ENCODE measurements at regions not wholly inside any gene's neighbourhood (a gene's known extent, or its start where the extent isn't known, plus 50 kb on each side); places are given as distances from the start of the nearest gene placed in this dataset.

DNA sequence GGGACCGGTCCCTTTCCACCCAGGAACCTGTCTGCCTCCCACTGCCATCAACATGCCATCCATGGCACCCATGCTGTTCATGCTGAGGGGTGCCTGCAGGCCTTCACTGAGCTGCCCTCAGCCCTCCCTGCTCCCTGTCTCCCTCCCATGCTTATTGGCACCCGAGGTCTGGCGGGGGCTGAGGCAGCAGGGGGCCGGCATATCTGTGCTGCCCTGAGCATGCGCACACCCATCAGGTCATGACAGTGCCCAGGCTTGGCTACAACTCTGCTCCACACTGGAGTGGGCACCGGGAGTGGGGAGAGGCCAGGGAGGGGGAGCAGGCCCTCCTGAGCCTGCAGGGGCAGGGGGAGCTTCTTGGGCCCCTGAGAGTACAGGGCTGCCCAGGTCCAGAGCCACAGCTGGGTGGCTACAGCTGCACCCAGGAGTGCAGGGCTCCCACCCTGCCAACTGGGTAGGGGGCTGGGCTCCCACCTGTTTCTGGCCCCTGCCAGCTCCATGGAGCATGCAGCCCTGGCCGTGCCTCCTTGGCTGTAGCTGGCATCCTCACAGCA is 395.8 kb upstream of the DMD start:
- TF ChIP-seq CTCF (IDR thresholded peaks at IDR 0.05; ENCODE audit: insufficient read depth, low read length, severe bottlenecking): no peak
- H3K4me3 ChIP-seq (ENCODE audit: low read depth, low read length): no peak overlapping the region
- DNase-seq (ENCODE audit: low read depth) (no peak), FAIRE-seq (no peak)
- H3K36me3 ChIP-seq (ENCODE audit: control insufficient read depth, insufficient read depth, low read length): no peaks in the 10 kb centered on the region
- no peaks in the 10 kb centered on the region for H3K27me3 ChIP-seq (ENCODE audit: control insufficient read depth, insufficient read depth, low read length)

DNA sequence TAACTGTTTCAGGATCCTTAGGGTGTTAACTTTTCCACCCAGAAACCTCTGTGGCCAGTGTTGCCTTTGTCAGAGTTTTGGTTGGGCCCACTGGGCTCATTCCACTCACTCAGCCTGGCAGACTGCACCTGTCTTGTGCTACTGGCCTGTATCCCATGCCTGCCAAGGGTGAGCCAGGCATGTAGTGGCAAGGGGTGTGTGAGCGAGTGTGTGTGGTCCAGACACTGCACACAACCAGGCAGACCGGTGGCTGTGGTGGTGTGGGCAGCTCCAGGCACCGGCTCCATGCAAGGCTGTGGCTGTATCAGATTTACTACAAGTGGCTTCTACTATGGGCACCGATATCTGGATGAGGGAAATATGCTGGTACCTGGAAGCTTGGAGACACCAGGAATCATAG is 394.6 kb upstream of the DMD start:
- no peak for TF ChIP-seq CTCF (IDR thresholded peaks at IDR 0.05; ENCODE audit: insufficient read depth, low read length, severe bottlenecking)
- DNase-seq (ENCODE audit: low read depth) (no peak), FAIRE-seq (no peak)
- no peaks in the 10 kb centered on the region for H3K27me3 ChIP-seq (ENCODE audit: control insufficient read depth, insufficient read depth, low read length)
- no peak overlapping the region for H3K4me3 ChIP-seq (ENCODE audit: low read depth, low read length)
- H3K36me3 ChIP-seq (ENCODE audit: control insufficient read depth, insufficient read depth, low read length): no peaks in the 10 kb centered on the region

GRCh38 chrX:33592396-33592795 is 381.0 kb upstream of the DMD start:
- H3K27me3 ChIP-seq (ENCODE audit: control insufficient read depth, insufficient read depth, low read length): no peaks in the 10 kb centered on the region
- DNase-seq (ENCODE audit: low read depth) (no peak), FAIRE-seq (no peak)
- TF ChIP-seq CTCF (IDR thresholded peaks at IDR 0.05; ENCODE audit: insufficient read depth, low read length, severe bottlenecking): no peak
- H3K36me3 ChIP-seq (ENCODE audit: control insufficient read depth, insufficient read depth, low read length): no peaks in the 10 kb centered on the region
- no peak overlapping the region for H3K4me3 ChIP-seq (ENCODE audit: low read depth, low read length)

DNA sequence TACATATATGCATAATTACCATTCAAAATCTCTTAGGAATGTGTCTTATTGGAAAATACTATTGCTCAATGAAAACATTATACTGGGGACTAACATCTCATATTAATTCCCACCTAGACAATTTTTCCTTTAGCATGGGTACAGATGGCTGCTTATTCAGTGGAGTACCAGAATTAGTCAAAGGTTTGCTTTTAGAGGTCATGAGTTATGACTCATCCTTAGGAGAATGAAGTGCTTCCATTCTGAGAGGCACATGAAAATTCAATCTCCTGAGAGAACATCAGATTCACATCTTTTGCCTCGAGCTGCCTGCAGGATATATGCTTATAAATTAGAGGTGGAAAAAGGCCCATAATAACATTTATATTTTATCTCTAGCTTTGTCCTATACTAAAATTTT is 378.0 kb upstream of the DMD start:
- Histone ChIP-seq H3K4me3 (ENCODE audit: low read depth, low read length) (no peak overlapping the region), H3K36me3 (ENCODE audit: control insufficient read depth, insufficient read depth, low read length) (no peaks in the 10 kb centered on the region), H3K27me3 (ENCODE audit: control insufficient read depth, insufficient read depth, low read length) (no peaks in the 10 kb centered on the region)
- no peak for TF ChIP-seq CTCF (IDR thresholded peaks at IDR 0.05; ENCODE audit: insufficient read depth, low read length, severe bottlenecking)
- DNase-seq (ENCODE audit: low read depth) (peak; percentile 1), FAIRE-seq (no peak)

DNA sequence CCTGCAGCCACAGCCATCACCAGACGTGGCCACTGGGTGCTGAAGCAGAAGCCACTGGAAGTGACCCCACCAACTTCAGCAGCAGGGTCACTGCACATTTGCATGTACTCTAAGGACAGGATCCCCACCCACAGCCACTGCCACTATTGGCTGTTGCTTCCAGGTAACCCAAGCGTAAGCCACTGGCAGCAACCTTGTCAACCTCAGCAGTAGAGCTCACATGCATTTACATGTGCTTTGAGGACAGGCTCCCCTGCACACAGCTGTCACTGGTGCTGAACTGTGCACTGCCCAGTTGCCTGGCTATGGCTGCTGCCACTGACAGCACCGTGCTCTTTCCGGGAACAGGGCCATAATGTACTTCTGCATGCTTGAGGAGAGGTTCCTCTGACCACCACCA is 332.4 kb upstream of the DMD start:
- FAIRE-seq: no peak
- H3K36me3 ChIP-seq (ENCODE audit: control insufficient read depth, insufficient read depth, low read length): no peaks in the 10 kb centered on the region
- no peaks in the 10 kb centered on the region for H3K27me3 ChIP-seq (ENCODE audit: control insufficient read depth, insufficient read depth, low read length)
- no peak overlapping the region for H3K4me3 ChIP-seq (ENCODE audit: low read depth, low read length)
- no peak for DNase-seq (ENCODE audit: low read depth)
- no peak for TF ChIP-seq CTCF (IDR thresholded peaks at IDR 0.05; ENCODE audit: insufficient read depth, low read length, severe bottlenecking)

Data from bronchial epithelial cell (primary cell).